HG03460 (cell line): ENCODE measurements at regions not wholly inside any gene's neighbourhood (a gene's known extent, or its start where the extent isn't known, plus 50 kb on each side); places are given as distances from the start of the nearest gene placed in this dataset.

Source experiments
- ATAC-seq: cut with Tn5 transposase; IDR thresholded peaks from one replicate; pipeline ENCODE4 v1.9.1; 2021; ENCODE audit not compliant: unreplicated experiment

DNA sequence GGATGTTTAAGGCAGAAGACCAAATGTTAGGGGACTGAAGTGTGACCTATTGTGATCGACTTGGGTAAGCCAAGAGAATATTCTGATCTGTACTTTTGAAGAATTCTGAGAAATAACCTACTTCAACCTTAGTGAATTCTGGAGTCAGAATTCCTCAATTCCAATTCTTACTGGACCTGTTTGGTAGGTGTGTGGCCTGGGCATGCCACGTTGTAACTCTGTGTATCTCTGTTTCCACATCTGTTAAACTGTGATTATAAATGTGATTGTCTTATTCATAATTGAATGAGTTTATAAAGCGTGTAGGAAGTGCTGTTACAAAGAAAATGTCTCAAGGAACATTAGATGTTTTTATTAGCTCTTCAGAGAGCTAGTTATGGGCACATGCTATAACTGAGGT, 64.5 kb downstream of the TUSC1 start:
- no peak for ATAC-seq

DNA sequence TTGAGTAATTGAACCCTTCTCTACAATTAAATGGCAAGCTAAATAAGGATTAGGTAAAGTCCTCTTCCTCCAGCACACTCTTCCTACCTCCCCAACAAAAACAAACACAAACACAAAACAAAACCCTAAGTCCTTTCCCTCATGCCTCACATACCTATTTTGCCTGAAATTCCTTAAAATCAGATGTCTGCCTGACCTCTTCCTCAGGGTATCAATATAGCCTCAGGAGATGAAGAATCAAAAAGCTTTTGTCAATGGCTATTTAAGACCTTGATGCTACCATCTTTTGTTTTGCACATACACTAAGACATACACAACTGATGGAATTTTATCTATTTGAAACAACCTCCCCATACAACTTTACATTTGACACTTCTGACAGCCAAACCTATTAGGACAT, 75.1 kb downstream of the TUSC1 start:
- ATAC-seq: no peak

DNA sequence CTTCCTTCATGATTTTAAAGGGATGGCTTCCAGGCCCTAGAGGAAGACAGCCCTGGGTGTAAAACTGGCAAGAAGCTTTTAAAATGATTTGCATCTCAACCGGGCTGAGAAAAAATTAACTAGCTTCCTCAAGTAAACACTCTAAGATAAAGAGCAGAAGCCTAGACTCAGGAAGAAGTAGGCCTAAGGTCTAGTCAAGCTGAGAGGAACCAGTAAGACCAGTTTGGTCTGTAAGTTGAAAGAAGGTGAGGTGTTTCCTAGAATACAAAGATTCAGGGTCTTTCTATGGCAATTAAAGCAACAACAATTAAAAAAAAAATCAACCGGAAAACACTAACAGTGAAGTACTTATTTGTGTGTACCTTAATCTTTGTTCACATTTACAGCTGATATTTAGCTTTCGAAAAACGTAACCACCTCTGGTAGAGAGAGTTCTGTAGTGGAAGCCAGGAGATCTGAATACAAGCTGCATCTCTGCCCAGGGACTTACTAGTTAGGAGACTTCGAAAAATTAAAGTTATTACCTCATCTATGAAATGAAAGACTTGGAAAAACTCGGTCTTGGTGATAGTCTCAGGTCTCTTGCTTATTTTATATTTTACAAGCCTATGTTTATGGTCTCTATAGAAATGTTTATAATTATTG, 75.7 kb downstream of the TUSC1 start:
- no peak for ATAC-seq

DNA sequence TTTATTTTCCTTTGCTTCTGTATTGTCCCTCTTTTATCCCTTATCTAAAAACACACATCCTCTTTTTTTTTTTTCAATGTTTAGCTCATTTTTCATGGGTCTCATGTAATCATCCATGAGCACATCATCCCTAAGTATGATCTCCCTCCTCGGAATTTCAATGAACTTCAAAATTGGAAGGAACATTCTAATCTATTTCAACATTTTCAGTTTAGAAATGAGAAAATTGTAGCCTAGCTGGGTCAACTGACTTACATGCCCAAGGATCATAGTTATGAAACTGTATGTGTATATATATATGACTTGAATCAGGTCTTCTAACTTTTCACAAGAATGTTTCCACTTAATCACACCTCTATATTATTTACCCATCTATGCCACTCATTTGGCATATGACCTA, 77.7 kb downstream of the TUSC1 start:
- no peak for ATAC-seq

DNA sequence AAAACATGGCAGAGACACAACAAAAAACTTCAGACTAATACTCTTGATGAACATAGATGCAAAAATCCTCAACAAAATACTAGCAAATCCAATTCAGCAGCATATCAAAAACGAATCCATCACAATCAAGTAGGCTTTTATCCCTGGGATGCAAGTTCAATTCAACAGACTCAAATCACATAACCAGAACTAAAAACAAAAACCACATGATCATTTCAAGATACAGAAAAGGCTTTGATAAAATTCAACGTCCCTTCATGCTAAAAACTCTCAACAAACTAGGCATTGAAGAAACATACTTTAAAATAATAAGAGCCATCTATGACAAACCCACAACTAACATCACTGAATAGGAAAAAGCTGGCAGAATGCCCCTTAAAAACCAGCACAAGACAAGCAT, 93.6 kb downstream of the TUSC1 start:
- no peak for ATAC-seq

DNA sequence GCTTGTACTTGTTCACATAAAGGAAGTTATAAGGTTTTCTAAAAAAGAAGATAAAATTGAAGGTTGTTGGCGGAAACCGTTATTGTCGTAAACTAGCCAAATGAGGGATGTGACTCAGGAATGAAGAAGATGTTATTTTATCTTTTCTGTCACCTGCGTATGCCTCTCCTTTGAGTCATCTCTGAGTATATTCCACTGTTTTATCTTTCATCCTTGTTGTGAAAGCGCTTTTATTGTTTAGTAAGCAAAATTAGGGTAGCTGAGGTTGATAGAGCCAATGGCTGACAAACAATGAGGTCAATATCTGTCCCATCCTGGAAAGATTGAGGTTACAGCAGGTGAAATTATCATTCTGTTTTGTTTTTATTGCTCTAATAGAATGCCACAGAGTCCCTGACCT, 105.0 kb downstream of the TUSC1 start:
- no peak for ATAC-seq

DNA sequence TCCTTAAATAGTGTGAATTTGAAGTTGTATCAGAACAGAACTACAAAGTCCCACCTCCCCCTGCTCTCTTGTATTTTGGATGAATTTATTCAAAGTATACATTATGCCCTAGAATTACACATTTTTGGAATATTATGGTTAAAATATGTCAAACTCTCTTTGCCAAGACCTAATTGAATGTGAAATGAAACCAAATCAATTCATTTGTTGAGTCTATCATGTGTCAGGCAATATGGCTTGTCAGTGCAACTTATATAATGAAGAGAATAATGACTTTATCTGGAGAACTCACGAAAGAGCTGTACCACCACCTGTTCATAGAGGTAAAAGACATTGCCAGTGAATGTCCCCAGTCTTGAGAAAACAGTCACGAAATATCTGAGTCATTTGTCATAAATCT, 106.8 kb downstream of the TUSC1 start:
- no peak for ATAC-seq

DNA sequence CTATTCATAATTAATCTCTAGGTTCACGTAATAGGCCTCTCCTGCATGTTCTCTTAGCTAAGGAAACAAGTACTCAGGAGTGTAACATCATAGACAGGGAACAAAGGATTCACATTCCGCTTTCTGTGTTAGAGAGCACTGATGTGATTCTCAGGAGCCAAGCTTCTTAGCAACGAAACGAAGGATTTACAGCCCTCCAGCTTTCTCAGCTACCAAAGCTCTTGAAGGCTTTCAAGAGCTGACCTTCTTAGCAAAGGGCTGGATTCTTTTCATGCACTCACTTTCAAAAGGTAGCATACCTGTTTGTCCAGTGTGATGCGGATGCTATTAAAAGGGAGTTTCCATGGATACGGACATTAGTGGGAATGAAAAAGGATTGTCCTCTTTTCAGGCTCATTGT, 107.4 kb downstream of the TUSC1 start:
- ATAC-seq: no peak

DNA sequence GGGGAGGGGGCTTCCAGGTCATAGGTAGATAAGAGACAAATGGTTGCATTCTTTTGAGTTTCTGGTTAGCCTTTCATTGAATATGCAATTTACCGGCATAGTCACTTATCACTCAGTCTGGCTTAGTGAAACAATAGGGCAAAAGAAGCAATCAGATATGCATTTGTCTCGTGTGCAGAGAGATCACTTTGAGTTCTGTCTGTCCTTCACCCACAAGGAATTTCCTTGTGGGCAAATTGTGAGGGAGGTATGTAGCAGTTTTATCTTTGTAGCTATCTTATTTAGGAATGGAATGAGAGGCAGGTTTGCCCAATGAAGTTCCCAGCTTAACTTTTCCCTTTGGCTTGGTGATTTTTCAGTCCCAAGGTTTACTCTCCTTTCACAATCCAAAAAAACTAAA, 116.1 kb downstream of the TUSC1 start:
- no peak for ATAC-seq

DNA sequence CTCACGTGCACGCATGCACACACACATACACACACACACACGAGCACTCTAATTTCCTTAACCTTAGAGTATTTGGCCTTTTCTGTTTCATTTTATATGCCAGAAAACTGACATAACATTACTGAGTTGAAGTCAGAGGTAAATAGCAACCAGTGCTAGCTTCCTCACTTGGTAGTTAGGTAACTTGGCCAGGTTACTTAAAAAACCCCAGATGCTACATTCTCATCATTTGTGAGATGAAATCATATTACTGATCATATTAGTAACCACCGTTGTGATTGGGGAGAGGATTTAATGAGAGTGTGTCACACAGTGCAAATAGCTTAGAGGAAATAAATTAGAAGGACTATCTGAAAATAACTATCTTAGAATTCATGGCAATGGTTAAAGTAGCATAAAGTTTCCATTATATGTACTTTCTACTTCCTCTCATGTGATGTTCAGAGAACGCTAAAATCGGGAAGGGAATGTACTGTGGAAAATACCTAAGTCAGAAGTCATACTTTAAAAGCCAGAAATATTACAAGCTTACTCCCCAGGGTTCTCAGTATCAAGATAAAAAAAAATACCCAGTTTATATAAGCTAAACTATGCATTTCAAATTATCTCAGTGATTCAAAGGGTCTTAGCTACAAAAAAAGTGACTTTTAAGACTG, 120.5 kb downstream of the TUSC1 start:
- ATAC-seq: no peak

DNA sequence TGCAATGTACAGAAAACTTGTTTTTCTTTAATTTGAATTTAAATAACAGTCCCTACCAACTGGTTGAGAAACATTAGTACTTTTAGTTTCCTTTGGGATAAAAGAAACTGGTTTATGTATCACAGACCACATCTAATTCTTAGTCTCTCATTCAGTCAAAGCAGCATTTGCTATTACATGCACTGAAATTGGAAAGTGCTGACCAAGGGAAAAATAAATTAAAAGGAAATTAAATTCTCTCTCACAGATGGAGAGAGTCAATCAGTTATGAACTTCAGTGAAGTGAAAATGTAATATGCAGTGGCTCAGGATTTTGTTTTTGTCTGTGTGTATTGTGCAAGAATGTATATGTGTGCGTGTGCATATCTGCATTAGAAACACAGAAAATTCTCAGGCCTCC, 121.7 kb downstream of the TUSC1 start:
- no peak for ATAC-seq

DNA sequence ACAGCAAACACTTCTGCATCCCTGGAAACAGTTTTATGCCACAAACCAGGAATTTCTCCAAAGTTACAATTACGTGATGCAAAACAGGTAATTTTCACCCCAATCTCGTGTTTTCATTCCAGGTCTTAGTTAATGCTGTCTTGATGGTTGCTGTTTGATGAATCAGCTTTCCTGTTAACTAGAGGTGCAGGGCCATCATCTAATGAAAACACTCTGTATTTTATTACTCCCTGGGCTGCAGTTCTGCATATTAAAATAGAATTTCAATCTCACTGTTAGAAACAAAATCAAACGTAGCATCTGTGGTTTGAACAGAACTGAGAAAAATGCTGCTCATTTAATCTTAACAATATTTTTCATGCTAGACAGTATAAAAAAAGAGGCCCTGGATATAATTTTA, 129.4 kb downstream of the TUSC1 start:
- ATAC-seq: no peak

DNA sequence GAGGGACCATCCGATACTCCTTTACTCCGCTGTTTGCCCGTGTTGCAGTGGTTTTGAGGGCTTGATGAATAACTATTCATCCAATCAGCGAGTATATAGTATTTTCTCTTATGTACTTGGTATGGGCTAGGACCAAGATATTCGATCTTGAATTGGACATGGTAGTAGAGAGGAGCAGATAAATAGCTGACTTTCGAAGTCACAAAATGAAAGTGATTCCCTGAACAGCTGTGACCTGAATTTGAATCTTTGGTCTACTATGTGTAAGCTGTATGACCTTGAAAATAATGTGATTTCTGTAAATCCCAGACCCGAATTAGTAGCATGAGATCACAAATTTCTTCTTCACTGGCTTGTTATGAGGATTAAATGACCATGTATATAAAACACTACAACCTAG, 134.4 kb downstream of the TUSC1 start:
- no peak for ATAC-seq

DNA sequence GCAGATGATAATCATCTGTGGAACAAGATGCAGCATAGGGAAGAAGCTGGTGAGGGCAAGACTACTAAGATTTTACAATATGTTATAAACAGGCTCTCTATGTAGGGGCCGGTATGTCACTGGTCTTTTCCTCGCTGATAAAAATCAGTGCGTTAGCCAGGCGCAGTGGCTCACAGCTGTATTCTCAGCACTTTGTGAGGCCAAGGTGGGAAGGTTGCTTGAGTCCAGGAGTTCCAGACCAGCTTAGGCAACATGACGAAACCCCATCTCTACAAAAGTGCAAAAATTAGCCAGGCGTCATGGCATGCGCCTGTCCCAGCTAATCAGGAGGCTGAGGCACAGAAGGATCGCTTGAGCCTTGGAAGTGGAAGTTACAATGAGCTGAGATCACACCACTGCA, 135.9 kb downstream of the TUSC1 start:
- no peak for ATAC-seq

DNA sequence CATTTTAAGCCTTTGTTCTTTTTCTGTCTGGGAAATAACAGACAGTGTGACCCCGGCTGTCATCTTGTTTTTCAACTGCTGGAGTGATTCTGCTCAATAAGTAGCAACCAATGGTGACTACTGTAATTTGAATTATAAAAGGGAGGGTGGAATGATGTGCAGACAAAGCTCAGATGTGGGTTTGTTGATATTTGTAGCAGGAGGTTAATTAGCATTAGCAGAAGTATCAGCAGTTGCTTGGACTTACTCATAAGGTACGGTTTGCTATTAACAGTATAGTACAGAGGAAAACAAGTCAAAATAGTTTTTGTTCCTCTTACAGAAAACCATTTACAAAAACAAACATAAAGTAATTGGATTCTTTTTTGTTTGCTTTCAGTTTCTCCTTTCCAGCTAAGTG, 140.4 kb downstream of the TUSC1 start:
- no peak for ATAC-seq

DNA sequence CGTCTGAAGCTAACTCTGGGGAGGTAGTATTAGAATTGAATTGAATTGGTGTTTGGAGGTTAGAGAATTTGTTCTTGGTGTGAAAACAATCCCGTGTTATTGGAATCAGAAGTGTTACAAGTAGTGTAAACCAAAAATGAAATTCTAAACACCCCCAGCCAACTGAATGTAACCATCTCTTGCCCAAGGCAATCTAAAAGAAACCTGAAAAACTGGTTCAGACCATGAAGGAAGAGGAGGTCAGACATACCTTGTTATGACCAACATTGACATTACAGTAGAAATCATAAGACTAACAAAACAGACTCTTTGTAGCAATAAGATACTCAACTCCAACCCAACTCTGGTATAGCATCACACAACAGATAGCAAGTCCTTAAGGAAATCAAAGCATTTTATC, 159.0 kb downstream of the TUSC1 start:
- no peak for ATAC-seq

DNA sequence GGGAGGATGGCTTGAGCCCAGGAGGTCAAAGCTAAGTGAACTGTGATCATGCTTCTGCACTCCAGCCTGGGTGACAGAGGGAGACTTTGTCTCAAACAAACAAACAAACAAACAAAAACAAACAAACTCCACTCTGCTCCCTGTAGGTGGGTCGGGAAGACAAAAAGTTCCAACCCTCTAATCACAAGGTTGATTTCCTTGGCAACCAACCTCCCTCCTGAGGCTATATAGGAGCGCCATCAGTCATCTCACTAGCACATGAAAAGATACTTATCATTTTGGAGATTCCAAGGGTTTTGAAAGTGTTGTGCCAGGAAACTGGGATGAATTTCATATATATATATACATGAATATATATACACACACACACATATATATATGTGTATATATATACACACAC, 160.5 kb downstream of the TUSC1 start:
- no peak for ATAC-seq

DNA sequence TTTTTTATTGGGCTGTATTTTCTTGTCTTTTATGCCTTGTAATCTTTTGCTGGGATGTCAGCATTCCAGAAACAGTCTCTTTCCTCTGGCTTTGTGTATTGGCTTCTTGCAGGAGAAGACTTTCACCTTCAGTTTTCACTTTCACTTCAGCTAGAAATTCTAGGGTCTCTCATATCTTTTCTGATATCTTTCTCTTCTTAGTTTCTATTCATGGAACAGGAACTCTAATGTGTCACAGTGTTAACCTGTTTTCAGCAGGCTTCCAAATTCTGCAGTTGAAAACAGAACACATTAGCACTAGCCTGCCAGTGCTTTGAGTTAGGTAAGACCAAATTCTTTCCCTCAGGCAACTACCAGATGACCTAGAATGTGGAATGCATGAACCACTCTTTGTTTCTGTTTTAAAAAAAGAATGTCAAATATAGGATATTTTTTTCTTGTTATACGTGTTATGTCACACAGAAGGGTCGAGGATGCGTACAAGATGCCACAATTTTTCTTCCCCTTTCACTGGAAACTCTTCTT, 164.7 kb downstream of the TUSC1 start:
- ATAC-seq: no peak

DNA sequence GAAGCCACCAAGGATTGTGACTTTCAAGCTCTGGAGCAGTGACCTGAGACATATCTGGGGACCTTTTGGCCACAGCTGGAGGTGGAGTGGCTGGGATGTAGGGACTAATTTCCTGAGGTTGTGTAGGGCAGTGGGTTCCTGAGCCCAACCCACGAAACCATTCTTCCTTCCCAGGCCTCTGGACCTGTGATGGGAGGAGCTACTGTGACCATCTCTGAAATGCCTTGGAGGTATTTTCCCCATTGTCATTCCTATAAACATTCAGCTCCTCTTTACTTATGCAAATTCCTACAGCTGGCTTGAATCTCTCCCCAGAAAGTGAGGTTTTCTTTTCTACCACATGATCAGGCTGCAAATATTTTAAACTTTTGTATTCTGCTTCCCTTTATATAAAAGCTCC, 172.6 kb downstream of the TUSC1 start:
- no peak for ATAC-seq

DNA sequence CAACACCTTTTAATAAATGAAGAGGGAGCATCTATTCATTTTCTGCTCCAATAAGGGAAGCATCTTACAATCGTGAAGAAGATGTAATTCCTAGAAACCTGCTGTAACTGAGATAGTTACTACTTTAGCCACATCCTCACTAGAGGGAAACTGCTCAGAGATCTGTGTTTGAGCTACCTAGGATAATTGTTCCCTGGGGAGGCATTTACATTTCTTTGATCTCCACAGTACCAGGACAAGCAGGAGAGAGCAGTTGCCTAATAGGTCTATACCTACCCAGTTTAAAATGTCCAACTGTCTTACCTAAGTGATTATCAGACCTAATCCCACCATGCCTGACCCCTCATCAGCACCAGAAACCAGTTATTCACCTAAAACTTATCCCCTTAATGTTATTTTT, 196.9 kb downstream of the TUSC1 start:
- no peak for ATAC-seq

DNA sequence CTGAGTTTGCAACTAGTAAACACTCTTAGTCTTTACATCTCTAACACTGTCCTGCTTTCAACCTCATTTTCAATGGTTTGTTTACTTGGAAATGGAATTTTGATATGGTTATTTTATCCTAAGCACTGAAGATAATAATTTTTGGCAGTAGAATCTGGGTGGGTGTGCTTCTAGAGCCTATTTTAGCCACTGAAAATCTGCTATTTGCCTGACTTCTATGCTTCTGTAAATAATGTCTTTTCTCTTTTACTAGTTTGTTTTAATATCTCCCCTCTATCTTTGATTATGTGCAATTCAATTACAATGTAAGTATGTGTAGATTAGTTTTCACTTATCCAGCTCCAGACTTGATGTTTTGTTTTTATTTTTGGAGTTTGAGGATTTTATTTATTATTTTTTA, 197.5 kb downstream of the TUSC1 start:
- ATAC-seq: no peak

DNA sequence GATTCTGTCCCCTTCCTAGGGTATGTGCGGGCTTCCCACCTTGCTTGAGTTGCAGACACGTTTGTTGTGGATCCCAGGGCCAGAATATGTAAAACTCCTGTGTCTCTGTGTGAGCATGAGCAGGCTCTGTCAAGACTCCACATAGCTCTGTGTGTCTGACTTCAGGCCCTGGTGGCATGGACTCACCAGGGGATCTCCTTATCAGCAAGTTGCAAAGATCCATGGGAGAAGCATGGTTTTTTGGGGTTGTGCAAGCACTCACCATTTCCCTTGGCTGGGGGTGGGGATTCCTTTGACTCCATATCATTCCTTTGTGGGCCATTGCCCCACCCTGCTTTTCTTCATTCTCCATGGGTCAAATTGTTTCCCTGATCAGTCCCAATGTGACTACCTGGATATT, 205.6 kb downstream of the TUSC1 start:
- no peak for ATAC-seq

DNA sequence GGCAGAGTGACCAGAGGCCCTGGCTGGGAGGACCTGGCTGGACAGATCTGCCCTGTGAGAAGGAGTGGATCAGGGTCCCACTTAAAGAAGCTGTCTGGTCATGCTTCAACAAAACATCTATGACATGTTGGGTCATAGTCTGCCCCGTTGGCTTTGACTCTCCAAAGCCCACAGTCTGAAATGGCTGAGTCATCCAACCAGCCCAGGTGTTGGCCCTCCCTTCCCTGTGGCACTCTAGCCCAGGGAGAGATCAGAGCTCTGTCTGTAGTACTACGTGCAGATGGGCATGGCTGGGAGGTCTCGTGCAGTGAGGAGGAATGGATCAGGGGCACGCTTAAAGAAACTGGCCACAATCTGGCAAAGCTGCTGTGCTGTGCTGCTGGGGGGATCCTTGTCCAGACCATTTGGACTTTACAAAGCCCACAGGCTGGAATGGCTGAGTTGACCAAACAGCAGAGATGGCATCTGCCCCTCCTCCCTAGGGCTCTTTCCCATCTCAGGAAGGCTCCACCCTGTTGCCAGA, 206.1 kb downstream of the TUSC1 start:
- no peak for ATAC-seq
